ENCODE measurements at regions not wholly inside any gene's neighbourhood (a gene's known extent, or its start where the extent isn't known, plus 50 kb on each side); places are given as distances from the start of the nearest gene placed in this dataset.

DNA sequence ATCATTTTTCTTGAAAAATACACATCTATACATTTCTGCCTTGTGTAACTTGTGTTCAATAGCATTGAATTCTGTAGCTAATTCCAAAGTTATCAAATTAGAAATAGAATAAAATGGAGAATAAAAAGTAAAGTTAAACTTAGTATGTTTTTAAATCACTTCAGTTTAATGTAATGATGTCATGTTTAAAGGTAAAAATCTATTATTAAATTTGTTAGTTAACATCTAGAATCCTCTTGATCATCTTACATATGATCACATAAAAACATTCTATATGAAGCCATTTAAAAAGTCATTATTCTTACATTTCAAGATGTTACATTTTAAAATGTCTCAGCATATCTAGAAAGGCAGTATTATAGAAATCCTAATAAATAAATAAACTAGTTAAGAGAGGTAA lies 1163.2 kb downstream of the PLA2G4A start:
- TF ChIP-seq, protein P1, sequence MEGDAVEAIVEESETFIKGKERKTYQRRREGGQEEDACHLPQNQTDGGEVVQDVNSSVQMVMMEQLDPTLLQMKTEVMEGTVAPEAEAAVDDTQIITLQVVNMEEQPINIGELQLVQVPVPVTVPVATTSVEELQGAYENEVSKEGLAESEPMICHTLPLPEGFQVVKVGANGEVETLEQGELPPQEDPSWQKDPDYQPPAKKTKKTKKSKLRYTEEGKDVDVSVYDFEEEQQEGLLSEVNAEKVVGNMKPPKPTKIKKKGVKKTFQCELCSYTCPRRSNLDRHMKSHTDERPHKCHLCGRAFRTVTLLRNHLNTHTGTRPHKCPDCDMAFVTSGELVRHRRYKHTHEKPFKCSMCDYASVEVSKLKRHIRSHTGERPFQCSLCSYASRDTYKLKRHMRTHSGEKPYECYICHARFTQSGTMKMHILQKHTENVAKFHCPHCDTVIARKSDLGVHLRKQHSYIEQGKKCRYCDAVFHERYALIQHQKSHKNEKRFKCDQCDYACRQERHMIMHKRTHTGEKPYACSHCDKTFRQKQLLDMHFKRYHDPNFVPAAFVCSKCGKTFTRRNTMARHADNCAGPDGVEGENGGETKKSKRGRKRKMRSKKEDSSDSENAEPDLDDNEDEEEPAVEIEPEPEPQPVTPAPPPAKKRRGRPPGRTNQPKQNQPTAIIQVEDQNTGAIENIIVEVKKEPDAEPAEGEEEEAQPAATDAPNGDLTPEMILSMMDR (IDR thresholded peaks at IDR 0.05): no peak
- no peak for TF ChIP-seq POLR2A (IDR thresholded peaks at IDR 0.05)

Data from body of pancreas (tissue), 4 donors.